Choroid plexus epithelial cell (primary cell): ENCODE measurements at regions not wholly inside any gene's neighbourhood (a gene's known extent, or its start where the extent isn't known, plus 50 kb on each side); places are given as distances from the start of the nearest gene placed in this dataset.
A peak's percentile ranks its signal among the peaks of the same experiment; 100 is the strongest.
"Not testable (repeated sequence)": the region's sequence is repeated elsewhere in the genome, so short reads cannot be mapped to it uniquely, and the experiment has no call there.

Experiments
- DNase-seq: peaks from one replicate; pipeline ENCODE4 v3.0.0-alpha.2; 2010; ENCODE audit warnings: low read depth
- H3K4me3 ChIP-seq: 2 replicates; pipeline ENCODE4 v1.5.1; 2011; ENCODE audit warnings: low read depth, mild to moderate bottlenecking, control low read depth, low read length, moderate library complexity
- TF ChIP-seq, protein P1 (sequence below): conservative IDR thresholded peaks from 2 replicates; pipeline ENCODE4 v1.5.1; 2011; ENCODE audit warnings: low read depth, mild to moderate bottlenecking, control low read depth, inconsistent platforms, low read length, moderate library complexity

DNA sequence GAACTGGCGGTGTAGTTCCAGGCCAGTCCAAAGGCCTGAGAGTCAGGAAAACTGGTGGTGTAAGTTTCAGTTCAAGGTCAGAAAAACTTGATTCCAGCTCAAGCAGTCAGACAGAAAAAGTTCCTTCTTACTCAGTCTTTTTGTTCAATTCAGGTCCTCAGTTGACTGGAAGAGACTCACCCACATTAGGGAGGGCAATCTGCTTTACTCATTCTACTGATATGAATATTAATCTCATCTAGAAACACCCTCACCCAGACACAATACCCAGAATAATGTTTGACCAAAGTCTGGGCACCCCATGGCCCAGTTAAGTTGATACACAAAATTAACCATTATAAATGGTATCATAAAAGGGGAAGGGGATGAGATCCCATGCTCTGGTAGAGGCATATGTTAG, 50.1 kb upstream of the LTA4H start:
- TF ChIP-seq, protein P1, sequence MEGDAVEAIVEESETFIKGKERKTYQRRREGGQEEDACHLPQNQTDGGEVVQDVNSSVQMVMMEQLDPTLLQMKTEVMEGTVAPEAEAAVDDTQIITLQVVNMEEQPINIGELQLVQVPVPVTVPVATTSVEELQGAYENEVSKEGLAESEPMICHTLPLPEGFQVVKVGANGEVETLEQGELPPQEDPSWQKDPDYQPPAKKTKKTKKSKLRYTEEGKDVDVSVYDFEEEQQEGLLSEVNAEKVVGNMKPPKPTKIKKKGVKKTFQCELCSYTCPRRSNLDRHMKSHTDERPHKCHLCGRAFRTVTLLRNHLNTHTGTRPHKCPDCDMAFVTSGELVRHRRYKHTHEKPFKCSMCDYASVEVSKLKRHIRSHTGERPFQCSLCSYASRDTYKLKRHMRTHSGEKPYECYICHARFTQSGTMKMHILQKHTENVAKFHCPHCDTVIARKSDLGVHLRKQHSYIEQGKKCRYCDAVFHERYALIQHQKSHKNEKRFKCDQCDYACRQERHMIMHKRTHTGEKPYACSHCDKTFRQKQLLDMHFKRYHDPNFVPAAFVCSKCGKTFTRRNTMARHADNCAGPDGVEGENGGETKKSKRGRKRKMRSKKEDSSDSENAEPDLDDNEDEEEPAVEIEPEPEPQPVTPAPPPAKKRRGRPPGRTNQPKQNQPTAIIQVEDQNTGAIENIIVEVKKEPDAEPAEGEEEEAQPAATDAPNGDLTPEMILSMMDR = no peak
- DNase-seq = no peak
- H3K4me3 ChIP-seq = no peak overlapping the region

DNA sequence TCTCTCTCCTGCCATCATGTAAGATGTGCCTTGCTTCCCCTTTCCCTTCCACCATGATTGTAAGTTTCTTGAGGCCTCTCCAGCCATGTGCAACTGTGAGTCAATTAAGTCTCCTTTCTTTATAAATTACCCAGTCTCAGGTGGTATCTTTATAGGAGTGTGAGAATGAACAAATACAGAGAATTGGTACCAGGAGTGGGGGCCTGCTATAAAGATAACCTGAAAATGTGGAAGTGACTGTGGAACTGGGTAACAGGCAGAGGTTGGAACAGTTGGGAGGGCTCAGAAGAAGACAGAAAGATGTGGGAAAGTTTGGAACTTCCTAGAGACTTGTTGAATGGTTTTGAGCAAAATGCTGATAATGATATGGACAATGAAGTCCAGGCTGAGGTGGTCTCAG, 50.8 kb upstream of the LTA4H start:
- not testable (repeated sequence) for H3K4me3 ChIP-seq, DNase-seq

DNA sequence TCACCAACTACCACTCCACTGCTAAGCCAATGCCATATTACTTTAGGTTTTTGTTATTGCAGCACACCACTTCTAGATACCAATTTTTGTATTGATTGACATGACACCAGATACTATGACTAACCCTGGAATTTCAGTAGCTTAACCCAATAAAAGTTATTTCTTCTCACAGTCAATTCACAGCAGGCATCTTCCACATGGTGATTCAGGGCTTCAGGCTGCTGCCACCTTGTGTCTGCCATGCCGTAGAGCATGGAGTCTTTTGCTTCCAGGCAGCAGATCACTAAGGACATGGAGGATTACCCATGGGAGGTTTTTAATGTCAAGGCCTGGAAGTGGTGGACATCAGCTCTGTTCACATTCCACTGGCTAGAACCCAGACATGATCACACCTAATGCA, 56.4 kb upstream of the LTA4H start:
- peak; percentile 20 for DNase-seq
- TF ChIP-seq, protein P1 = peak; percentile 32
- no peak overlapping the region for H3K4me3 ChIP-seq

DNA sequence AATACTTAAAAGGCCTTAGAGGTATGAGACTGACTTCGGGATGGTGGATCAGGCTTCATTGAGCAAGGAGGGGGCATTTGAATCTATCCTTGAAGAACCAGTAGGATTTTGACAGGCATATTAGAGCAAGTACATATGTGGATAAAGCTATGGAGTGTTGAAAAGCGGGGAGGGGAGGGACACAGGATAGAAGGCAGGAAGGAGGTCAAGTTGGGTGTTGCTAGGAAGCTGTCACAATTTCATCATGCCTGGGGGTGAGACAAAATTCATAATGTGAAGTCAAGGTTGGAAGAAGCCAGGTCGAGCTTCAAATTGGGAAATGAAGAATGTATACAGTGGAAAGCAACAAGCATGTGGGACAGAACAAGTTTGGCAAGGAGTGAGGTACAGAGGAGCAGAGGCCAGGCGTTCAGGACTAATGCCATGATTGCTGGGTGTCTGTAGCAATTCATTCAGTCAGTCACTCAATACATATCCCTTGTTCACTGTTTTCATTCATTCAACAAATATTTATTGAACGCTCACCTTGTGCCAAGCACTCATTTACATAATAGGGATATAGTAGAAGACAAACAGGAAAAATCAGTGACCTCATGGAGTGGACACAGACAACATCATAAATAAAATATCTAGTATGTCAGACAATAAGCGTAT, 58.3 kb upstream of the LTA4H start:
- no peak for DNase-seq
- TF ChIP-seq, protein P1 = no peak
- H3K4me3 ChIP-seq = no peak overlapping the region

DNA sequence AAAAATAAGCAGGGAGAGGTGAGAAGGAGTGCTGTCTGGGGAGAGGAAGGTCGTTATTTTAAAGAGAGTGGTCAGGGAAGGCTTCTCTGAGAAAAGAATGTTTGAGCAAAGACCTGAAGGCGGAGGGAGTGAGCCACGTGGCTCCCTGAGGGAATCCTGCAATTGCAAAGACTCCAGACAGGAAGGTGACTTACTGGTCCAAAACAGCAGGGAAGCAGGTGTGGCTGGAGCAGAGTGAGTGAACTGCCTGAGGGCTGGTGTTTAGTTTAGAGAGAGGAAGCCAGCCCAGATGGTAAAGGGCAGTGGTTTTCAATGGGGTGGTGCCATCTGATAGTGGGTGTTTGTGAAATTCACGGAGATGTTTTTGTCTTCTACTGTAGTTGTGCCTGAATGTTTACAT, 58.8 kb upstream of the LTA4H start:
- DNase-seq = peak; percentile 61
- no peak overlapping the region for H3K4me3 ChIP-seq
- TF ChIP-seq, protein P1 = no peak

DNA sequence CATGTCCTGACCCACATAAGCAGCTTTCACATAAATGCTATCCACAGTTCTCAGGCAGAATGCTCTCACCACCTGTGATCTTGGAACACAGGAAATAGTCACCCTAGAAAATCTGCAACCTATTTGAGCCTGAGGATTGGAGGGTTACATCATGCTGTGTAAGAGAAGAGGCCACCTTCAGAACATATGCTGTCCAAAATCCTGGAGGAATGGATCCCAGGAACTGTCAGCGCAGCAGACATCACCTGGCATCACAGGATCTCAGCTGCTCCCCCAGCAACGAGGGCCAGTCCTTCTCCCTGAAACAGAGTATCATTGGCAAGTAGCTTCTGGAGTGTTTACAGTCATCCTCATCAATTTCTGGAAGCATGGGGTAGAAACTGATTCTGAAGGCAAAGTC, 63.2 kb upstream of the LTA4H start:
- DNase-seq = no peak
- TF ChIP-seq, protein P1 = no peak

DNA sequence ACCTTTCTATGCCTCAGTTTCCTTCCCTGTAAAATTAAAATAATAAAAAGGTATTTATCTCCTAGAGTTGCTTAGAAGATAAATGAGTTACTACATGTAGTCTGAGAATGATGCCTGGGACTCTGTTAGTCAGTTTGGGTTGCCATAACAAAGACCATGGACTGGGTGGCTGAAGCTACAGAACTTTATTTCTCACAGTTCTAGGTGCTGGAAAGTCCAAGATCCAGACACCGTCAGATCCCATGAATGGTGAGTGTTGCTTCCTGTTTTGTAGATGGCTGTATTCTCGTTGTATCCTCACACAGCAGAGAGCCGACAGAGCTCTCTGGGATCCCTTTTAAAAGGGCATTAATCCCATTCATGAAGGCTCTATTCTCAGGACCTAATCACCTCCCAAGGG, 64.0 kb upstream of the LTA4H start:
- H3K4me3 ChIP-seq = no peak overlapping the region
- DNase-seq = no peak
- TF ChIP-seq, protein P1 = no peak

More for the DNA sequence above, 63.2 kb upstream of the LTA4H start:
- no peak overlapping the region for H3K4me3 ChIP-seq
